ENCODE measurements at regions not wholly inside any gene's neighbourhood (a gene's known extent, or its start where the extent isn't known, plus 50 kb on each side); places are given as distances from the start of the nearest gene placed in this dataset.

- DNase-seq (ENCODE audit: low spot score), result no peak
- Histone ChIP-seq H3K4me1 (ENCODE audit: insufficient read depth, low read length, poor library complexity, severe bottlenecking) (no peaks in the 10 kb centered on the region), H3K4me3 (ENCODE audit: low read depth, low read length, poor library complexity, severe bottlenecking) (no peak overlapping the region), H3K9me3 (ENCODE audit: low read length) (no peaks in the 10 kb centered on the region), H3K27ac (ENCODE audit: low read depth, low read length, poor library complexity, severe bottlenecking) (no peak overlapping the region), H3K36me3 (ENCODE audit: insufficient read depth, low read length) (no peaks in the 10 kb centered on the region), H3K4me2 (ENCODE audit: low read length) (no peak overlapping the region), H2AFZ (ENCODE audit: low read length) (no peak overlapping the region), H4K20me1 (ENCODE audit: insufficient read depth, low read length) (no peaks in the 10 kb centered on the region), H3K9me2 (ENCODE audit: insufficient read depth, low read length) (no peaks in the 10 kb centered on the region), H3K79me2 (ENCODE audit: insufficient read depth, low read depth, low read length) (no peaks in the 10 kb centered on the region)
- TF ChIP-seq EZH2phosphoT487 (IDR thresholded peaks at IDR 0.05; ENCODE audit: borderline replicate concordance, low read depth, low read length) (no peak), CTCF (conservative IDR thresholded peaks at IDR 0.05; ENCODE audit: low read length) (no peak)
- POLR2A ChIA-PET, result interaction anchor here (0.8 kb wide), 1 partner anchor 1569 kb away, joined by 3 read pairs; no protein-coding TSS in a partner anchor
- CTCF ChIA-PET (ENCODE audit: unreplicated experiment), result no interaction called here
- no TSS peak for BruUV-seq (replicated peaks)
- intact Hi-C loops (cut with micrococcal nuclease; ENCODE audit: unreplicated experiment), result no loop called here
These were observed 478.2 kb upstream of the EEF2KMT start for GRCh38 chr16:5575646-5576245.

- Histone ChIP-seq H2AFZ (ENCODE audit: low read length) (no peak overlapping the region), H3K9me2 (ENCODE audit: insufficient read depth, low read length) (no peaks in the 10 kb centered on the region), H3K4me2 (ENCODE audit: low read length) (no peak overlapping the region), H3K27ac (ENCODE audit: low read depth, low read length, poor library complexity, severe bottlenecking) (no peak overlapping the region), H3K36me3 (ENCODE audit: insufficient read depth, low read length) (no peaks in the 10 kb centered on the region), H3K4me1 (ENCODE audit: insufficient read depth, low read length, poor library complexity, severe bottlenecking) (no peaks in the 10 kb centered on the region), H3K4me3 (ENCODE audit: low read depth, low read length, poor library complexity, severe bottlenecking) (no peak overlapping the region), H3K79me2 (ENCODE audit: insufficient read depth, low read depth, low read length) (no peaks in the 10 kb centered on the region), H4K20me1 (ENCODE audit: insufficient read depth, low read length) (no peaks in the 10 kb centered on the region), H3K9me3 (ENCODE audit: low read length) (no peaks in the 10 kb centered on the region)
- ChIA-PET POLR2A (interaction anchor here (0.8 kb wide), 1 partner anchor 1568 kb away, joined by 3 read pairs; no protein-coding TSS in a partner anchor), CTCF (ENCODE audit: unreplicated experiment) (no interaction called here)
- DNase-seq (ENCODE audit: low spot score), result no peak
- TF ChIP-seq CTCF (conservative IDR thresholded peaks at IDR 0.05; ENCODE audit: low read length), result no peak
- TF ChIP-seq EZH2phosphoT487 (IDR thresholded peaks at IDR 0.05; ENCODE audit: borderline replicate concordance, low read depth, low read length), result no peak
- intact Hi-C loops (cut with micrococcal nuclease; ENCODE audit: unreplicated experiment), result no loop called here
- no TSS peak for BruUV-seq (replicated peaks)
These were observed 477.5 kb upstream of the EEF2KMT start for GRCh38 chr16:5575121-5575520.

- BruUV-seq (replicated peaks), result no TSS peak
- no peaks in the 10 kb centered on the region for H3K4me1 ChIP-seq (ENCODE audit: insufficient read depth, low read length, poor library complexity, severe bottlenecking)
- H3K36me3 ChIP-seq (ENCODE audit: insufficient read depth, low read length), result no peaks in the 10 kb centered on the region
- H2AFZ ChIP-seq (ENCODE audit: low read length), result no peak overlapping the region
- ChIA-PET POLR2A (interaction anchor here (0.5 kb wide), 1 partner anchor 34 kb away, joined by 3 read pairs; no protein-coding TSS in a partner anchor), CTCF (ENCODE audit: unreplicated experiment) (no interaction called here)
- no peaks in the 10 kb centered on the region for H4K20me1 ChIP-seq (ENCODE audit: insufficient read depth, low read length)
- intact Hi-C loops (cut with micrococcal nuclease; ENCODE audit: unreplicated experiment), result no loop called here
- no peaks in the 10 kb centered on the region for H3K79me2 ChIP-seq (ENCODE audit: insufficient read depth, low read depth, low read length)
- H3K4me3 ChIP-seq (ENCODE audit: low read depth, low read length, poor library complexity, severe bottlenecking), result no peak overlapping the region
- H3K9me2 ChIP-seq (ENCODE audit: insufficient read depth, low read length), result no peaks in the 10 kb centered on the region
- TF ChIP-seq CTCF (conservative IDR thresholded peaks at IDR 0.05; ENCODE audit: low read length), result no peak
- no peak for TF ChIP-seq EZH2phosphoT487 (IDR thresholded peaks at IDR 0.05; ENCODE audit: borderline replicate concordance, low read depth, low read length)
- no peak overlapping the region for H3K27ac ChIP-seq (ENCODE audit: low read depth, low read length, poor library complexity, severe bottlenecking)
- no peak overlapping the region for H3K4me2 ChIP-seq (ENCODE audit: low read length)
- H3K9me3 ChIP-seq (ENCODE audit: low read length), result no peaks in the 10 kb centered on the region
- no peak for DNase-seq (ENCODE audit: low spot score)
These were observed 474.5 kb upstream of the EEF2KMT start for GRCh38 chr16:5572056-5572455.
